NCI-H187 (cell line): ENCODE measurements at regions not wholly inside any gene's neighbourhood (a gene's known extent, or its start where the extent isn't known, plus 50 kb on each side); places are given as distances from the start of the nearest gene placed in this dataset.

Experiments
- DNase-seq, 2 experiments: peaks; one replicate each; lab custom pipeline; 2025; lab: John Stamatoyannopoulos, UW

DNA sequence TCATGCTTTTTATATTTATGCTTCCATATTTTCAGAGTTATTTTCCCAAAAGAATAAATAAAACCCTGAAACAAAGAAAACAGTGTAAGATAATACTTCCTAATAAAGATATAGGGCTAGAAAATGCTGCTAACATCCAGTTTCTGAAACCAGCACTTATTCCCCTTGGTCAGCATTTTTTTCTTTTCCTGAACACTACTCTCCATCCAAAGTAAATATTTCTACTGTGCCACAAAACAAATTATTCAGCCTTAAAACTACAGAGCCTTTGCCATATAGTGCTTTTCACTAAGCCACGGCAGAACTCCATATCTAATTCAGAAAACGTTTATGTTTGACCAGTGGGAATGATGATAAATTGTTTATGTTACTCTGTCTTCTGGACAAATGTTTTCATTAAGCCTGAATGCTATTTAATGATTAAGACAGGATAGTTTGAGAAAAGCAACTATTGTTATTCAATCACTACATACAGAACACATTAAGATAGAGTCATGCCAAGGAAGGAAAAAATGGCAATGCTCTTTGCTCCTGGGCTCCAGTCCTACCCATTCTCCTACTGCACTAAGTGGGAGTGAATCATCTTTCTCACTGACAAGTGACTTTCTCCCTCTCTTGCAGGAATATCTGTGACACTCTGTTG is 723.9 kb downstream of the FAT4 start:
- DNase-seq, result no peak

GRCh38 chr4:126046081-126046614 is 731.4 kb downstream of the FAT4 start:
- no peak for DNase-seq

DNA sequence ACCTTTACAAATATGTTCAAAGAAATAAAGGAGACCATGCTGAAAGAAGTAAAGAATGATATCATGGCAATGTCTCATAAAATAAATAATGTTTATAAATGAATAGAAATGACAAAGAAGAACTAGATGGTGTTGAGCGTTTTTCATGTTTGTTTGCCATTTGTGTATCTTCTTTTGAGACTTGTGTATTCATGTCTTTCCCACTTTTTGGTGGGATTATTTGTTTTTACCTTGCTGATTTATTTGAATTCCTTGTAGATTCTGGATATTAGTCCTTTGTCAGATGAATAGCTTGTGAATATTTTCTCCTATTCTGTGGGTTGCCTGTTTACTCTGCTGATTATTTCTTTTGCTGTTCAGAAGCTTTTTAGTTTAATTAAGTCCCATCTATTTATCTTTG is 732.4 kb downstream of the FAT4 start:
- no peak for DNase-seq

DNA sequence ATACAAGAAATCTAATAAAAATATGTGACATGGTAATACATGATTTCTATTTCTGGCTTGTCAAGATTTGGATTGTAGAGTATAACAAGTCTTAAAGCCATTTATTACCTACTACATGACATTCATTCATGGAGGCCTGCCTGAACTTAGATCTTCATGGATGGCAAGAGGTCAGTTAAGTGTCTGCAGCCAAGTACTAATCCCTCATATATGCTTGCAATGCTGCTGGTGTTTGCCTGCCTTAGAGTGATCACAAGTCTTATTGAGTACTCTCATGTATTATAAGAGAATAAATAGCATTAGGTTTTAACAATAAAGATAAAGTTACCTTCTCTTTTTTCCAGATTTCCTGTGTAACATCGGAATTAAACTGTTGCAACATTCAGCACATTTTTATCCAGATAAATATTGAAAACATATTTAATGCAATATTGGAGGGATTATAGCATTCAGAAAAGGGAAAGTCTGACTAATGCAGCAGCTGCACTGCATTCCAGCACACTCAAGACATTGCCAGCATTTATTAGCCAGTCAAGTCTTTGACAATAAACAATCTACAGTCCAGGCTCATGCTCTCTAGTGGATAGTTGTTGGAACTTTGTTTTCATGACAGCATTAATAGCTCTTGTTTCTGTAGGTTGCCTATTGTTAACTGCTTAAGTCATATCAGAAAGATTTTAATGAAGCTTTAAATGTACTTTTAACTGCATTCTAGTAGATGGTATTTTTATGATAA is 737.1 kb downstream of the FAT4 start:
- no peak for DNase-seq

DNA sequence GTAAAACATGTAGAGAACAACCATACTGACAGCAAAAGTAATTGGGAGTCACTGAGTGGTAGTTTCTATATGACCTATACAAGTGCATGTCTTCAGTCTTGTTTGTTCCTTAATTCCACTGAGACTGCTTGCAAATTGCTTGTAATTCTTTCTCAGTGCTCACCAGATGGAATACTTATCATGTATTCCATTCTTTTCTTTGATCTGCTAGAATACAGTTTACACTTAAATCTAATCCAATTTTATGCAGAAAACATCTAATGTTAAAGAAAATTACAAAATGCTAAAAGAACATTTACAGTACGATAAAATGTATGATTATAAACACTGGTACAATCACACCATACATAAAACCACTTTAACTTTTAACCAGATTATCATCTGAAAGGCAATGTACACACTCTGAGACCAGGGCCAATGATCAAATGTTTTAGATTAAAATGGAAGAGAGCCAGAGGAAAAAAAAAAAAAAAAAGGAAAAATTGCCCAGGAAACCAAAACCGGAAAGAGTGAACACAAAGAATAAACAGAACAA is 741.4 kb downstream of the FAT4 start:
- DNase-seq, result no peak

GRCh38 chr4:126057371-126057770 is 742.6 kb downstream of the FAT4 start:
- DNase-seq, result no peak

- no peak for DNase-seq
These were observed 743.8 kb downstream of the FAT4 start for GRCh38 chr4:126058596-126058995.

DNA sequence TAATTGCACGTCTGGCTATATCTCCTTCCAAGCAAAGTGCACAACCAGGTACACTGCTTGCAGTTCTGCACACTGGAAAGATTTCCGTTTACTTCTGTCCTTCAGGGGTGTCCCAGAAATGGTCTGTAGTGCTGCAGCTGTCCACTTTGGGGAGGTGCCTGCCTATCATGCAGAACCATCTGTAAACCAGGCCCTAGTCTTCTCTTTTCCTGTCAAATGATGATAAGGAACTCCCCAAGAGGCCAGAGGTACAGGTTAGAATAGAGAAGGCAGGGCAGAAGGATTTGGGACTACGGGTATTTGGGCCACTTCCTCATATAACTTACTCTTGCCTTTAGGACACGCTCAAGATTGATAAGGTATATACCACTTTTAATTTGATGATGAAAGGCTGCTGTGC is 746.9 kb downstream of the FAT4 start:
- DNase-seq, result no peak

- no peak for DNase-seq
These were observed 750.3 kb downstream of the FAT4 start for GRCh38 chr4:126065016-126065415.

GRCh38 chr4:126071346-126072333 is 756.9 kb downstream of the FAT4 start:
- DNase-seq, result no peak

- DNase-seq, result no peak
These were observed 766.6 kb downstream of the FAT4 start for GRCh38 chr4:126081336-126081735.

- no peak for DNase-seq
These were observed 771.3 kb downstream of the FAT4 start for GRCh38 chr4:126086041-126086440.

- no peak for DNase-seq
These were observed 772.3 kb downstream of the FAT4 start for GRCh38 chr4:126087101-126087500.

DNA sequence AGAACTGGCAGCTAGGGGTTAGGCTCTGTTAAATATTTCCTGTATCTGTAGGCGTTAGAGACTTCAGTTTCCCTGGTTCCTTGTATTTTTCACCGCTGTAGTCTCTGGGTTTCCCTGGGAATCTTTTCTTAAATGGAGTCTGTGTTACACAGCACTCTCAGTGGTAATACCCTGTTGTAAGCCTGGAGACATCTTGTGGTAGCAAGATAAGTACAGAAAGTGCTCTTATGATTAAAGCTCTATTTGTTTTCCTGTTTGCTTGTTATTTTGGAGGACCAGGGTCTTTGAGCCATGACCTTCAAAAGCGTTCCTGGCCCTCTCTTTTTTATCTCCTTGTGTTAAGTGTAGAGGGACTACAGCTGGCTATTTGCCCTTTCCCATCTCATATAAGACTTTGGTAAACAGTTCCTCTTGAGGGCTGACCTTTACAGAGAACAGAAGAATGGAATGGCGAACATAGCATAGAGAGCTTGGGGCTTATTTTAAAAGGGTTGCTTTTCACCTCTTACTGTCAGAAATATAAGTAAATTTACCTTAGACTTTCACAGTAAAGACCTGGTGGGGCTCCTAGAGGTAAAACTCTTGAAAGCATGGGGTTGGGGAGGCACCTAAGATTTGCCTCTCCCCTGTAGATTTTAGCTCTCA is 782.5 kb downstream of the FAT4 start:
- DNase-seq, result no peak

DNA sequence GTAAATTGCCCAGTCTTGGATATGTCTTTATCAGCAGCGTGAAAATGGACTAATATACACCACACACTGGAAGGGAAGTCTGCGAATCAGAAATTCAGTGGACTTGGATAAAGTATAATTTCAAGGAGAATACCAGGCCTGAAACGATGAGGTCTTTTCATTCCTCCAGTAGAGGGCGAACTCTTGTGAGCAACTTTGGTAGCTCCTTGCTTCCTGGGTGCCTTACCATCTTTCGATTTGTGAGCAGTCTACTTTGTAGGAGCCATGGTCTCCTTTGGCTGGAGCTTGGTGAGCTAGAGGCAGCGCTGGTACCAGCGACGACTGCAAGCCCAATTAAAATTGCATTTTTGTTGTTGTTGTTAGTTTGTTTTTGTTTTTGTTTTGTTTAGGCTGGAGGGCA is 791.9 kb downstream of the FAT4 start:
- DNase-seq, result no peak

DNA sequence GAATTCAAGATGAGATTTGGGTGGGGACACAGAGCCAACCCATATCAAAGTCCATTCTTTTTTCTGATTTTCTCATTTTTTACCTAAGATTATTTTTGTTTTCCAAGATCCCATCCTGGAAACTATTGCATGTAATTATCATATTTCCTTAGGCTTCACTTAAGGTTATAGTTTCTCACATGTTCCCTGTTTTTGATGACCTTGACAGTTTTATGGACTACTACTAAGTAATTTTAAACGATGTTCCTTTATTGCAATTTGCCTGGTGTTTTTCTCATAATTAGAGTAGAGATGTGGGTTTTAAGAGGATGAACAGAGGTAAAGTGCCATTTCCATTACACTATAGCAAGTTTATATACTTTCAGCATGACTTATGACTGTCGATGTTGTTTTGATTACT is 795.1 kb downstream of the FAT4 start:
- DNase-seq, result no peak

DNA sequence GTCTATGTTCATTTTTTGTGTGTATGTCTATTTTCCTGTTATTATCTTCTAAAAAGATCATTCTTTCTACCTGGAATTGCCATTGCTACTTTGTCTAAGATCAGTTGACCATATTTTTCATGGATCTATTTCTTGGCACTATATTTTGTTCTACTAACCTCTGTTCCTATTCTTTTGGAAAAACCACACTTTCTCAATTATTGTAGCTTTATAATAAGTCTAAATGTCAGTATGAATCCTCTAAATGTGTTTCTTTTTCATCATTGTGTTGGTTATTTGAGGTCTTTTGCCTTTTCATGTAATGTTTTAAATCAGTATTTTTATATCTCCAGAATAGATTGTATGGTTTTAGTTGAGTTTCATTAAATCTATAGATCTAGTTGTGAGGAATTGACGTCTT is 798.3 kb downstream of the FAT4 start:
- no peak for DNase-seq

DNA sequence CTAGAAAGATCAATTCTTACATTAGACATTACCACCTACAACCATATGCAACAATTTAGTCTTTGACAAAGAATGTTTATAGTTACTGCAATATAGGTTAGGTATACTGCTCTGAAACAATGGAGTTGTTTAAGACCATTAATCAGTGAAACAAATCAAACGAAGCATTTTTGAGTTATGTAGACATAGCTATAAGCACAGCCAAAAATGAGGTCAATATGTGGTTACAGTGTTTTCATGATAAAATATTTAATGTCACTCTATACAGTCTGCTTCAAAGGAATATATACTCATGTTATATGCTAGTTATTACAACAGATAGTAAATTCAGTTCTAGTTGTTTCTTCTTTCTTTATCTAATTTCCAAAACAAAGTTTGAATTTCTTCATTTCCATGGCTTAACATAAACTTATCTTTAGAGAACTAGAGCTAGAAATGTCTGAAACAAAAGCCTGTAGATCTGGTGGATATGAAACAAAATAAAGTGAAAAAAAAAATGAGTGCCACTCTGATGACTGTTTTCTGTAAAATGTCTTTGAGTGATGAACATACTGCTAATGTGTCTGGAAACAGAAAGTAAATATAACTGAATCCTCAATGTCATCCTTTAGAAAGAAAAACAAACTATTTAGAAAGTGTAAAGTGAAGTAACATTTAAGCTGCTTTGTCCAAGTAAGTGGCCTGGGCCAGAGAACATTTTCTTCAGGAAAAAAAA is 809.0 kb downstream of the FAT4 start:
- no peak for DNase-seq

GRCh38 chr4:126124818-126125217 is 810.1 kb downstream of the FAT4 start:
- DNase-seq, result no peak

DNA sequence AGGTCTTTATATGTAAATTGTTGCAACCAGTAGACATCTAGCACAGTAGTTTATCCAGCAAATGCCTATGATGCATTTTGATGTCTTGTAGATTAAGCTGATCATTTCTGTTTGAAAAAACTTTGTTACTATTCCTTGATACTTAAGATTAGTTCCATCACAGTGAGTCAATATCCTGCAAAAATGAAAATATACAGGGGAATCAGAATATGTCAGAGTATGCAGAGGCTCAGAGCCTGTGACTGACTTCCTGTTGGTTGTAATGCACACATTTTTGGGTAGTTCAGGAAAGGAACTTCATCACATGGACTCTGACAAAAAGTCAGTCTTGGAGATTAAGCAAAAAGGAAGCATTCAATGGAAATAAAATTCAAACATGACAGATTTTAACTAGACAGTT is 815.5 kb downstream of the FAT4 start:
- DNase-seq, result no peak
